ENCODE measurements at regions not wholly inside any gene's neighbourhood (a gene's known extent, or its start where the extent isn't known, plus 50 kb on each side); places are given as distances from the start of the nearest gene placed in this dataset.
"Not testable (repeated sequence)": the region's sequence is repeated elsewhere in the genome, so short reads cannot be mapped to it uniquely, and the experiment has no call there.

GRCh38 chr22:35159343-35159742 lies 93.4 kb downstream of the ISX start:
- no peak overlapping the region for H3K4me3 ChIP-seq (ENCODE audit: low read depth, low read length)
- no peaks in the 10 kb centered on the region for H3K27me3 ChIP-seq (ENCODE audit: control insufficient read depth, insufficient read depth, low read length)
- no peaks in the 10 kb centered on the region for H3K36me3 ChIP-seq (ENCODE audit: control insufficient read depth, insufficient read depth, low read length)
- no peak overlapping the region for H3K27ac ChIP-seq (ENCODE audit: low read depth, low read length)
- H3K4me1 ChIP-seq (ENCODE audit: control insufficient read depth, insufficient read depth, low read length) = peaks cover 8% of the 10 kb centered on the region
- no peaks in the 10 kb centered on the region for H3K9me3 ChIP-seq (ENCODE audit: control insufficient read depth, insufficient read depth, low read length)
- H3K9ac ChIP-seq (ENCODE audit: low read depth, low read length) = no peak overlapping the region

DNA sequence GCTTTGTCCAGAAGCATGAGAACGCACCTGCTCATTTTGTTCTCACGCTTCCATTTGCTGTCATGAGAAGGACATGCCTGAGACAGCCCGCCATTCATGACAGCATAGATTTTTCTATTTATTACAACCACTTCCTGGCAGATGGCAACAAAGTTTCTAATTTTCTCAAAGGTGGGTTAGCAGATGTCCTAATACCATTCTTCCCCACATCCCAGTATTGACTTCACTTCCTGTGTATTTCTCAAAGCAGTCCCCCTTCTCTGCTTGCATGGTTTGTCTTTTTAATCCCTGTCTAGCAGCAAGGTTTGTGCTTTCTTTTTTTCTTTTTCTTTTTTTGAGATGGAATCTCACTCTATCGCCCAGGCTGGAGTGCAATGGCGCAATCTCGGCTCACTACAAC lies 94.3 kb downstream of the ISX start:
- Histone ChIP-seq H3K27ac (ENCODE audit: low read depth, low read length) (no peak overlapping the region), H3K27me3 (ENCODE audit: control insufficient read depth, insufficient read depth, low read length) (no peaks in the 10 kb centered on the region), H3K36me3 (ENCODE audit: control insufficient read depth, insufficient read depth, low read length) (no peaks in the 10 kb centered on the region), H3K9me3 (ENCODE audit: control insufficient read depth, insufficient read depth, low read length) (peaks cover 1% of the 10 kb centered on the region; the same call in 1 of the 2 replicates), H3K9ac (ENCODE audit: low read depth, low read length) (no peak overlapping the region), H3K4me1 (ENCODE audit: control insufficient read depth, insufficient read depth, low read length) (peaks cover under 1% of the 10 kb centered on the region), H3K4me3 (ENCODE audit: low read depth, low read length) (no peak overlapping the region)

DNA sequence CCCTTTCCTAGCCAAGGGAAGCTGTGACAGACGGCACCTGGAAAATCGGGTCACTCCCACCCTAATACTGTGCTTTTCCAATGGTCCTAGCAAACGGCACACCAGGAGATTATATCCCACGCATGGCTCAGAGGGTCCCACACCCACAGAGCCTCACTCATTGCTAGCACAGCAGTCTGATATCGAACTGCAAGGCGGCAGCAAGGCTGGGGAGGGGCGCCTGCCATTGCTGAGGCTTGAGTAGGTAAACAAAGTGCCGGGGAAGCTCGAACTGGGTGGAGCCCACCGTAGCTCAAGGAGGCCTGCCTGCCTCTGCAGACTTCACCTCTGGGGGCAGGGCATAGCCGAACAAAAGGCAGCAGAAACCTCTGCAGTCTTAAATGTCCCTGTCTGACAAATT lies 91.4 kb upstream of the HMGXB4 start:
- H3K9me3 ChIP-seq (ENCODE audit: control insufficient read depth, insufficient read depth, low read length); H3K36me3 ChIP-seq (ENCODE audit: control insufficient read depth, insufficient read depth, low read length); H3K9ac ChIP-seq (ENCODE audit: low read depth, low read length); H3K27me3 ChIP-seq (ENCODE audit: control insufficient read depth, insufficient read depth, low read length); H3K4me3 ChIP-seq (ENCODE audit: low read depth, low read length); H3K27ac ChIP-seq (ENCODE audit: low read depth, low read length); H3K4me1 ChIP-seq (ENCODE audit: control insufficient read depth, insufficient read depth, low read length): not testable (repeated sequence)

DNA sequence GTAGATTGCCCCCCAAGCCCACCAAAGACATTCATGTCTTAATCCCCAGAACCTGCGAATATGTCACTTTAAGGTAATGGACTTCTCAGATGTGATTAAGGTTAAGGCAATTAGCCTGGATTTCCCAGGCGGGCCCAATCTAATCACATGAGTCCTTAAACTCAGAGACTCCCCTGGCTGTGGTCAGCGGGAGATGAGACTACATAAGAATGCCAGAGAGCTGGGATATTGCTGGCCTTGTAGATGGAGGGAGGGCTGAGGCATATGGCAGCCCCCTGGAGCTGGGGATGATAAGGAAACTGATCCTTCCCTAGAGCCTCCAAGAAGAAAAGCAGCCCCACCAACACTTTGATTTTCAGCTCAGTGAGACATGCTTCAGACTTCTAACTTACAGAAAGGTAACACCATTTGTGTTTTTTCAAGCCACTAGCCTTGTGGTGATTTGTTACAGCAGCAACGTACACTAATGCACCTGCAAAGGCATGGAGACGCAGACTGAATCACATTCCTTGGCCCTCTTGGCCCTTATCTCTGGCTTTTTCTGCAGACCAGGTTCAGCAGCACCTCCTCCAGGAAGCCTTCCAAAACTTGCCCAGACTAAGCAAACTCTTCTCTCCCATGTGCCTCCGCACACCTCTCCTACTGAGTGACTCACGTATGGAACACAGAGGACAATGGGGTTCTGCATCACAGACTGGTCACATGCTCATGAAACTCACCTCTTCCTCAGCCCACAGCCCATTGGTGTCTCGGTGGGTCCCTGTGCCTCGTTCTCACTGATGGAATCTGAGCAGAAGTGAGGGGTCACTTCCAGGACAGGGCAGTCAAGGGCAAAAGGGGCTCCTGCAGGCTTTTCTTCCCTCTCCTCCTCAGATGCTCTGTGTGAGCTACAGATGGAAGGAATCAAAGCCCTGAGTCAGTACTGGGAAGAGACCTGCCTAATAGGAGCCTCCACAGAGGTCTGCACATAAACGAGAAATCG lies 86.3 kb upstream of the HMGXB4 start:
- Histone ChIP-seq H3K4me3 (ENCODE audit: low read depth, low read length) (no peak overlapping the region), H3K27ac (ENCODE audit: low read depth, low read length) (no peak overlapping the region), H3K9ac (ENCODE audit: low read depth, low read length) (no peak overlapping the region), H3K36me3 (ENCODE audit: control insufficient read depth, insufficient read depth, low read length) (no peaks in the 10 kb centered on the region), H3K9me3 (ENCODE audit: control insufficient read depth, insufficient read depth, low read length) (no peaks in the 10 kb centered on the region), H3K27me3 (ENCODE audit: control insufficient read depth, insufficient read depth, low read length) (no peaks in the 10 kb centered on the region), H3K4me1 (ENCODE audit: control insufficient read depth, insufficient read depth, low read length) (peaks cover 8% of the 10 kb centered on the region; the same call in 1 of the 2 replicates)

DNA sequence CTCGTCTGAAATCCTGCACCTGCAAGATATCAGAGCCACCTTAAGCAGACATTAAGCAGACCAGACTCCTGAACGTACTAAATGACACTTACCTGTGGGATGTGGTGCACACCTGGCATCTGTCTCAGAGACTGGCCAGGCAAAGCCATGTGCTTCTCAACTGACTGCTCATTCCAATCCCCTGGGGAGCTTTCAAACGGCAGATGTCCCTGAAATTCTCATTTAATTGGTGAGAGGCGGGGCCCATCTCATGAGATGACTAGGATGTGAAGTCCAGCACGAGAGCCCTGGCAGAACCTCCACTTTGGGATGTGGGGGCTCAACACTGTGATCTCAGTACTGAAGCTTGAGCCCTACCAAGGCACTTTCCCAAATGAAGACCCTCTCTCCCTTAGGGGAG lies 84.9 kb upstream of the HMGXB4 start:
- Histone ChIP-seq H3K36me3 (ENCODE audit: control insufficient read depth, insufficient read depth, low read length) (no peaks in the 10 kb centered on the region), H3K4me3 (ENCODE audit: low read depth, low read length) (no peak overlapping the region), H3K4me1 (ENCODE audit: control insufficient read depth, insufficient read depth, low read length) (peaks cover 8% of the 10 kb centered on the region; the same call in 1 of the 2 replicates), H3K9ac (ENCODE audit: low read depth, low read length) (no peak overlapping the region), H3K9me3 (ENCODE audit: control insufficient read depth, insufficient read depth, low read length) (no peaks in the 10 kb centered on the region), H3K27ac (ENCODE audit: low read depth, low read length) (no peak overlapping the region), H3K27me3 (ENCODE audit: control insufficient read depth, insufficient read depth, low read length) (no peaks in the 10 kb centered on the region)

- Histone ChIP-seq H3K36me3 (ENCODE audit: control insufficient read depth, insufficient read depth, low read length) (no peaks in the 10 kb centered on the region), H3K27me3 (ENCODE audit: control insufficient read depth, insufficient read depth, low read length) (no peaks in the 10 kb centered on the region), H3K4me1 (ENCODE audit: control insufficient read depth, insufficient read depth, low read length) (peaks cover 8% of the 10 kb centered on the region; the same call in 1 of the 2 replicates), H3K9me3 (ENCODE audit: control insufficient read depth, insufficient read depth, low read length) (no peaks in the 10 kb centered on the region), H3K27ac (ENCODE audit: low read depth, low read length) (no peak overlapping the region), H3K4me3 (ENCODE audit: low read depth, low read length) (no peak overlapping the region), H3K9ac (ENCODE audit: low read depth, low read length) (no peak overlapping the region)
These were observed 83.6 kb upstream of the HMGXB4 start for GRCh38 chr22:35173655-35174054.

GRCh38 chr22:35174401-35175038 lies 82.8 kb upstream of the HMGXB4 start:
- H3K36me3 ChIP-seq (ENCODE audit: control insufficient read depth, insufficient read depth, low read length) = no peaks in the 10 kb centered on the region
- H3K4me1 ChIP-seq (ENCODE audit: control insufficient read depth, insufficient read depth, low read length) = peaks cover 8% of the 10 kb centered on the region; the same call in 1 of the 2 replicates
- H3K9me3 ChIP-seq (ENCODE audit: control insufficient read depth, insufficient read depth, low read length) = no peaks in the 10 kb centered on the region
- H3K4me3 ChIP-seq (ENCODE audit: low read depth, low read length) = no peak overlapping the region
- H3K9ac ChIP-seq (ENCODE audit: low read depth, low read length) = no peak overlapping the region
- no peaks in the 10 kb centered on the region for H3K27me3 ChIP-seq (ENCODE audit: control insufficient read depth, insufficient read depth, low read length)
- H3K27ac ChIP-seq (ENCODE audit: low read depth, low read length) = no peak overlapping the region

DNA sequence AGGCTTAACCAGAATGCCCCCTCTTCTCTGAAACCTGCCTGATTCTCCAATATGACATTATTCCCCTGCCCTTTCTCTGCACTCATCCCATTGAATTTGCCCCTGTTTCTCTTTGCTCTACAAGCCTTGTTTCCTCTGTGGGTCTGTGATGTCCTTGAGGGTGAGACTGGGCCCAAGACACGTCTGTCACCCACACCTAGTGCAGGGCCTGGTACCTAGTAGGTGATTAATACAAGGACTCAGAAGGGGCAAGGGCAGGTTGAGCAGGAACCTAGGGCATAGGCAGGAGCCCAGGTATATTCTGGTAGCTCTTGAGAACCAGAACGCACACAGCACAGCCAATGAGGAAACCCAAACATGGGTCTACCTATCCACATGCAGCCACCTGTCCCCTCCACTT lies 81.9 kb upstream of the HMGXB4 start:
- Histone ChIP-seq H3K27me3 (ENCODE audit: control insufficient read depth, insufficient read depth, low read length) (no peaks in the 10 kb centered on the region), H3K36me3 (ENCODE audit: control insufficient read depth, insufficient read depth, low read length) (no peaks in the 10 kb centered on the region), H3K9me3 (ENCODE audit: control insufficient read depth, insufficient read depth, low read length) (no peaks in the 10 kb centered on the region), H3K9ac (ENCODE audit: low read depth, low read length) (no peak overlapping the region), H3K4me3 (ENCODE audit: low read depth, low read length) (no peak overlapping the region), H3K27ac (ENCODE audit: low read depth, low read length) (no peak overlapping the region), H3K4me1 (ENCODE audit: control insufficient read depth, insufficient read depth, low read length) (peaks cover 8% of the 10 kb centered on the region; the same call in 1 of the 2 replicates)

GRCh38 chr22:35177811-35178210 lies 79.5 kb upstream of the HMGXB4 start:
- H3K36me3 ChIP-seq (ENCODE audit: control insufficient read depth, insufficient read depth, low read length) = no peaks in the 10 kb centered on the region
- no peaks in the 10 kb centered on the region for H3K27me3 ChIP-seq (ENCODE audit: control insufficient read depth, insufficient read depth, low read length)
- H3K4me3 ChIP-seq (ENCODE audit: low read depth, low read length) = no peak overlapping the region
- no peak overlapping the region for H3K27ac ChIP-seq (ENCODE audit: low read depth, low read length)
- no peak overlapping the region for H3K9ac ChIP-seq (ENCODE audit: low read depth, low read length)
- no peaks in the 10 kb centered on the region for H3K4me1 ChIP-seq (ENCODE audit: control insufficient read depth, insufficient read depth, low read length)
- no peaks in the 10 kb centered on the region for H3K9me3 ChIP-seq (ENCODE audit: control insufficient read depth, insufficient read depth, low read length)

DNA sequence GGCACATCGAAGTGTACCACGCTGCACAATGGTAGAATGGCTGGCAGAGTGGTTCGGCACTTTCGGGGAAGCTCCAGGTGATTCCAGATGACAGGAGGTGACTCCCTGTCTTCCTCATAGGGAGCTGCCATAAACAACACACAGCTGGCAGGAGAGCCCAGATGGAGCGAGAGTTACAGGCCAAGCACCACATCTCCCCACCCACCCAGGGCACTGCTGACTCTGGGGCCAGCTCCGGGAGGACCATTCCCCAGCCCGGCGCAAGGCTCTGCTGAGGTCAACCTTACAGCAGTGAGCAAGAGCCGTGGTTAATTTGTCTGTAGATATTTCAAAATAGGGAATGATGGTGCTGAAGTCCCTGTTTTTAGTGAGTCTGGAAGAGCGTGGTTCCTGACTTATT lies 78.8 kb upstream of the HMGXB4 start:
- no peaks in the 10 kb centered on the region for H3K36me3 ChIP-seq (ENCODE audit: control insufficient read depth, insufficient read depth, low read length)
- H3K27me3 ChIP-seq (ENCODE audit: control insufficient read depth, insufficient read depth, low read length) = no peaks in the 10 kb centered on the region
- no peak overlapping the region for H3K9ac ChIP-seq (ENCODE audit: low read depth, low read length)
- H3K4me3 ChIP-seq (ENCODE audit: low read depth, low read length) = no peak overlapping the region
- H3K4me1 ChIP-seq (ENCODE audit: control insufficient read depth, insufficient read depth, low read length) = no peaks in the 10 kb centered on the region
- no peaks in the 10 kb centered on the region for H3K9me3 ChIP-seq (ENCODE audit: control insufficient read depth, insufficient read depth, low read length)
- no peak overlapping the region for H3K27ac ChIP-seq (ENCODE audit: low read depth, low read length)

GRCh38 chr22:35183917-35184316 lies 73.4 kb upstream of the HMGXB4 start:
- Histone ChIP-seq H3K27me3 (ENCODE audit: control insufficient read depth, insufficient read depth, low read length) (no peaks in the 10 kb centered on the region), H3K36me3 (ENCODE audit: control insufficient read depth, insufficient read depth, low read length) (no peaks in the 10 kb centered on the region), H3K4me1 (ENCODE audit: control insufficient read depth, insufficient read depth, low read length) (no peaks in the 10 kb centered on the region), H3K9ac (ENCODE audit: low read depth, low read length) (no peak overlapping the region), H3K9me3 (ENCODE audit: control insufficient read depth, insufficient read depth, low read length) (0 out of 2 replicates have a peak, but pooled peaks cover 3% of the 10 kb centered on the region), H3K27ac (ENCODE audit: low read depth, low read length) (no peak overlapping the region), H3K4me3 (ENCODE audit: low read depth, low read length) (no peak overlapping the region)

Data from HUES48 (cell line).